Body of pancreas (tissue), 4 donors: ENCODE measurements at regions not wholly inside any gene's neighbourhood (a gene's known extent, or its start where the extent isn't known, plus 50 kb on each side); places are given as distances from the start of the nearest gene placed in this dataset.

Source experiments
- ATAC-seq: fragments of 150-250 bp; one replicate; pipeline ENCODE4 v1.9.1; 2016
- DNase-seq, 4 donors: peaks; one replicate each; pipeline ENCODE4 v3.0.0-alpha.2; 2019
- H3K27ac ChIP-seq, 4 donors: fragments of 200-600 bp; sonication (generic); 1 replicate in 3 of 4; 2 replicates in 1 of 4; pipeline versions ENCODE4 v1.5.1 to v1.6.1; 2016 to 2019; ENCODE audit warnings: mild to moderate bottlenecking in 1 of 4, mixed read lengths in 1 of 4, moderate library complexity in 1 of 4
- H3K27me3 ChIP-seq, 2 donors: fragments of 200-600 bp; sonication (generic); one replicate each; pipeline ENCODE4 v1.6.0; 2016; ENCODE audit warnings: mild to moderate bottlenecking in 1 of 2
- H3K36me3 ChIP-seq, 2 donors: fragments of 200-600 bp; sonication (generic); replicated peaks in 1 of 2; 2 replicates each; pipeline ENCODE4 v1.5.1; 2016; ENCODE audit warnings: low read depth in 2 of 2; ENCODE audit not compliant: insufficient read depth in 1 of 2
- H3K4me1 ChIP-seq: fragments of 200-600 bp; sonication (generic); one replicate; pipeline ENCODE4 v1.6.0; 2016
- H3K4me3 ChIP-seq, 2 donors: fragments of 200-600 bp; sonication (generic); 1 replicate in 1 of 2; 2 replicates in 1 of 2; pipeline ENCODE4 v1.5.1; 2016 to 2019
- H3K9me3 ChIP-seq, 3 donors: fragments of 200-600 bp; sonication (generic); 1 replicate in 2 of 3; 2 replicates in 1 of 3; pipeline ENCODE4 v1.5.1; 2016
- POLR2A ChIP-seq, 3 donors: fragments of 450-650 bp; IDR thresholded peaks; one replicate each; pipeline ENCODE4 v1.6.1; 2016; ENCODE audit warnings: antibody characterized with exemption in 3 of 3, mild to moderate bottlenecking in 2 of 3
- WGBS, 2 donors: methylation state at CpG; one replicate each; pipeline ENCODE4 v1.1.5; 2017; 5-methylcytosine and 5-hydroxymethylcytosine counted together
- intact Hi-C: fragments of 100-400 bp; cut with DNase I; formaldehyde crosslinking; loops from one replicate; pipeline ENCODE4 v1.15.1; 2023
- TF ChIP-seq, protein P1 (sequence below), 7 experiments: fragments of 450-650 bp in 4 of 7; fragments of 200-600 bp in 3 of 7; sonication (generic) in 3 of 7; IDR thresholded peaks; one replicate each; pipeline ENCODE4 v1.5.1; 2016 to 2019; ENCODE audit warnings: antibody characterized with exemption in 7 of 7

DNA sequence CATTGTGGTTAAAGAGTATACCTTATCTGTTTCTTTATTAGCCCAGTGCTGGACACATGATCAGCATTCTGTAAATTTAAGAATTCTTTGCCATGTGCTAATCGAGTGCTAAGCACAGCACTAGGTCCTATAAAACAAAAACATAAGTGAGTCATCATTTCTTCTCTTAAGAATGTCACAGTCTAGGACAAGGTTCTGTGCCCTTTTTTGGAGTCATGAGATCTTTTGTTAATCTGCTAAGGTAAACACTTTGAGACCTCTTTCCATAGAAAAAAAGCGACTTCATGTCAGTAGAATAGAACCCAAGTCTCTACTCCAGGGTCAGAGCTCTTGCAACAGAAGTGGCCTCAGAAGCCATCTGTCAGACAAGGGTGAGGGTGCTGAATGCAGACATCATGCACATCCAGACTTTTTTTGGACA, 70.0 kb upstream of the NFIA start:
- intact Hi-C loops, result no loop called here
- WGBS, 2 donors, result 73 to 77% methylated on average over 2 of the region's 2 CpGs

DNA sequence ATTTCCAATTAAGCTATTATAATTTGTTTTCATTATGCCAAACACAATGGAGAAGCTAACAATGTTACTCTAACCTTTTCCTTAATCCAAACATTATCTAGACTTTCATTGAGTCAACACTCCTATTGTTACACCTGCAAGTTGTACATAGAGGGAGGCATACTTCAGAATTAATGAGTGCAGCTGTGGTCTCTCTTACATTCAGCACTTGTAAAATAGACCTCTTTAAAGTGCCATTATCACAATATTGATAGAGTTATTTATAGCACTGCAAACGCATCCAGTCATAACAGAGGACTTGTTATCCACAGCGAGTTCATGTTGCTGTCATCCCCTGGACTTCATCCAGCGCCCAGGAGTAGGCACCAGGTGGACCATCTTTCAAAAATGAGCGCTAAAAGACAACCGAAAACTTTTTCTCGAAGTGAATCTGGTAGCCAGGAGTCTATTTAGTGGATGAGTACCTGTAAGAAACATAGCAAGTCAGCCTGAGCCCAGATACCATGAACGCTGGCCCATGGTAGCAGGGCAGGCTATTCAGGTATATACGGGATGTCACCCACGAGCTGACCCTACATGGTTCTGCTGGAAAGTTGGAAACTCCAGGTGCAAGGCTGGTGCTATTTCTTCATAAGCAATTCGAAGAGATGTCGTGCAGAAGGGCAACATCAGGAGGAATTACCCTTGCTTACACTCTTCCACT, 70.6 kb upstream of the NFIA start:
- intact Hi-C loops, result no loop called here
- ATAC-seq, result no peak
- Histone ChIP-seq H3K27ac (no peak overlapping the region), H3K4me3 (no peak overlapping the region), H3K9me3 (no peaks in the 10 kb centered on the region), H3K36me3 (no peaks in the 10 kb centered on the region), H3K4me1 (no peaks in the 10 kb centered on the region), H3K27me3 (no peaks in the 10 kb centered on the region)
- WGBS, 2 donors, result 56 to 67% methylated on average over 11 of the region's 11 CpGs
- TF ChIP-seq, protein P1, sequence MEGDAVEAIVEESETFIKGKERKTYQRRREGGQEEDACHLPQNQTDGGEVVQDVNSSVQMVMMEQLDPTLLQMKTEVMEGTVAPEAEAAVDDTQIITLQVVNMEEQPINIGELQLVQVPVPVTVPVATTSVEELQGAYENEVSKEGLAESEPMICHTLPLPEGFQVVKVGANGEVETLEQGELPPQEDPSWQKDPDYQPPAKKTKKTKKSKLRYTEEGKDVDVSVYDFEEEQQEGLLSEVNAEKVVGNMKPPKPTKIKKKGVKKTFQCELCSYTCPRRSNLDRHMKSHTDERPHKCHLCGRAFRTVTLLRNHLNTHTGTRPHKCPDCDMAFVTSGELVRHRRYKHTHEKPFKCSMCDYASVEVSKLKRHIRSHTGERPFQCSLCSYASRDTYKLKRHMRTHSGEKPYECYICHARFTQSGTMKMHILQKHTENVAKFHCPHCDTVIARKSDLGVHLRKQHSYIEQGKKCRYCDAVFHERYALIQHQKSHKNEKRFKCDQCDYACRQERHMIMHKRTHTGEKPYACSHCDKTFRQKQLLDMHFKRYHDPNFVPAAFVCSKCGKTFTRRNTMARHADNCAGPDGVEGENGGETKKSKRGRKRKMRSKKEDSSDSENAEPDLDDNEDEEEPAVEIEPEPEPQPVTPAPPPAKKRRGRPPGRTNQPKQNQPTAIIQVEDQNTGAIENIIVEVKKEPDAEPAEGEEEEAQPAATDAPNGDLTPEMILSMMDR (IDR thresholded peaks at IDR 0.05), result no peak
- TF ChIP-seq POLR2A (IDR thresholded peaks at IDR 0.05), result no peak
- no peak for DNase-seq

More for the DNA sequence above, 70.0 kb upstream of the NFIA start:
- DNase-seq, result no peak
- no peaks in the 10 kb centered on the region for H3K36me3 ChIP-seq
- no peak for ATAC-seq
- H3K4me1 ChIP-seq, result no peaks in the 10 kb centered on the region
- H3K9me3 ChIP-seq, result no peaks in the 10 kb centered on the region
- TF ChIP-seq, protein P1 (IDR thresholded peaks at IDR 0.05), result no peak
- TF ChIP-seq POLR2A (IDR thresholded peaks at IDR 0.05), result no peak
- H3K27ac ChIP-seq, result no peak overlapping the region
- no peaks in the 10 kb centered on the region for H3K27me3 ChIP-seq
- no peak overlapping the region for H3K4me3 ChIP-seq

DNA sequence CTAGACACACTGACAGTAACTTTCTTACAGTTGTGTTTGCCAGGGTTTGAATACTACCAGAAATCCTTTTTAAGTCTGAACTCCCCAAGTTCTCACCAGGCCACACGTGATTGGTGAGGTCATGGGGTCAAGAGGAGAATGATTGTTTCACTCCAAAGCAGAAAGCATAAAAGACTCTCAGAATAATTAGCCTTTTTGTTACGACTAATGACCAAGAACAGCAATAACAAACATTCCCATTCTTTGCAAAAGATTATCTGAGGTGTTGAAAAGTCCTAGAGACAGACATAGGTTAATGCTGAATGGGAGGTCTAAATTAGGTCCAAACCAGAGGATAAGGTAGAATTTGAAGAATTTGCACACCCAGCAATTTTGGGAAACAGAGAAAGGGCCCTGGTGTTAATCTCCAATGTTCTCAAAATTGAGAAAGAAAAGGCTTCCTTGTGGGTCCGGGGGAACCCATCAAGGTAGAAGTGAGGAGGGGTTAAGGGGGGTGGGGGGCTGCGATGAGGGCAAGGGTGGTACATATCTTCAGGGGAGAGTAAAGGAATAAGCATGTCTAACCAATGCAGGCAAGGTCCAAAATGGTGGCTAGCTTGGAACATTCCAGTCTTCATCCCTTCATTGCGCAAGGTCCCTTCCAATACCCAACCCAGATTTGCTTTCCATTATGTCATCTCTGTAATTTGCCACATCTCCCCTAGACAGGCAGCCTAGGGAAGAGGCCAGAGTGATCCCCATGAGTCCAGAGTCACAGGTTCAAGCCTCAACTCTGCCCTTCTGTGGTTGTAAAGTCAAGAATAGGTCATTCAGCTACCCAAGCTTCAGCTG, 74.6 kb upstream of the NFIA start:
- H3K36me3 ChIP-seq, result no peaks in the 10 kb centered on the region
- intact Hi-C loops, result no loop called here
- no peak overlapping the region for H3K4me3 ChIP-seq
- TF ChIP-seq POLR2A (IDR thresholded peaks at IDR 0.05), result no peak
- no peak overlapping the region for H3K27ac ChIP-seq
- H3K27me3 ChIP-seq, result no peaks in the 10 kb centered on the region
- no peak for DNase-seq
- 80 to 83% methylated on average over 5 of the region's 5 CpGs for WGBS, 2 donors
- no peak for ATAC-seq
- no peaks in the 10 kb centered on the region for H3K4me1 ChIP-seq
- H3K9me3 ChIP-seq, result no peaks in the 10 kb centered on the region

DNA sequence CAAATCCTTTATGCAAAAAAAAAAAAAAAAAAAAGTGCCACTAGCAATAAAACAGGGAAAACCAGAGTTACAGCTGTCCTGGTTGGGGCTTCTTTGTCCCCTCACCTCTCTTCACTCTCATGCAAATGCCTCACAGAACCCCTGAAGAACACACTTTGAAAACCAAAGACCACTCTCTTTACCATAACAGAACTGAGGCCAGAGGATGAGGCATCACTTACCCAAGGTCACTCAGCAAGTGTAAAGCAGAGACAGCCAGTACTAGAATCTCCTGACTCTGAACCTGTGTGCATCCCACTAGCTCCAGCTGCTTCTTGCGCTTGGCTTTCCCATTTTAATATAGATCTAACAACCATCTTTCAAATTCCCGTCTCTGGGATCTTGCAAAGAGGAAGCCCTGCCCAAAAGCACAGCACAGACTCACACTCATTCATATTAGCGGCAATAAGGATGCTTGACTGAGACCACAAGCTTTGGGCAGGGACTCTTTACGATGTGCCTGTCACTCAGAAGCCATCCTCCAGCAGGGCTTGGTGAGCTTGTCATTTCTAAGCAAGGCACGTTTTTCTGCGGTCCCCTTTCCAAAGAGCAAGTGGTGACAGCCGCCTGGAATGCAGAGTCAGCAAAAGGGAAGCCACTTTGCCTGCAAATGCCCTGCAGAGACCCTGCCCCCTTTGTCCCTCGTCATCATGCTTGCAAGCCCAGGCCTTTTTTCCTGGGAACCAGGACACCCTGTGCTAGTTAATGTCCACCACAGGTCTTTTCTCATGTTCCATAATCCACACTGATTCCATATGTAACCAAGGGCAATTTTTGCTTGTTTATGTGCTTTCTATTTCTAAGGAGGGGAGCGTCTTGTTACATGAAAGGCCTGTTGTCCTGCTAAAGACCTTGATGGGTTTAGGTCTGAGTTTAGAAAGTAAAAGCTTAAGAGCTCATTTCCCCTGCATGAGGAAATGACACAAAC, 76.5 kb upstream of the NFIA start:
- H3K27me3 ChIP-seq, result no peaks in the 10 kb centered on the region
- intact Hi-C loops, result no loop called here
- TF ChIP-seq POLR2A (IDR thresholded peaks at IDR 0.05), result no peak
- TF ChIP-seq, protein P1 (IDR thresholded peaks at IDR 0.05), result no peak
- WGBS, 2 donors, result 64 to 70% methylated on average over 9 of the region's 9 CpGs
- DNase-seq (peak in 1 of 4 donors; percentile 3), ATAC-seq (no peak)
- no peak overlapping the region for H3K27ac ChIP-seq
- no peak overlapping the region for H3K4me3 ChIP-seq
- H3K4me1 ChIP-seq, result no peaks in the 10 kb centered on the region
- no peaks in the 10 kb centered on the region for H3K36me3 ChIP-seq
- H3K9me3 ChIP-seq, result no peaks in the 10 kb centered on the region
